T-helper 2 cell (primary cell): ENCODE measurements at regions not wholly inside any gene's neighbourhood (a gene's known extent, or its start where the extent isn't known, plus 50 kb on each side); places are given as distances from the start of the nearest gene placed in this dataset.
"Not testable (repeated sequence)": the region's sequence is repeated elsewhere in the genome, so short reads cannot be mapped to it uniquely, and the experiment has no call there.

Experiments
- DNase-seq, 5 experiments: peaks; one replicate each; pipeline versions ENCODE4 v3.0.0 to v3.0.0-alpha.2; 2012 to 2022

- DNase-seq: no peak
Measured at GRCh38 chr14:38973083-38973700, 129.8 kb downstream of the SEC23A start.

DNA sequence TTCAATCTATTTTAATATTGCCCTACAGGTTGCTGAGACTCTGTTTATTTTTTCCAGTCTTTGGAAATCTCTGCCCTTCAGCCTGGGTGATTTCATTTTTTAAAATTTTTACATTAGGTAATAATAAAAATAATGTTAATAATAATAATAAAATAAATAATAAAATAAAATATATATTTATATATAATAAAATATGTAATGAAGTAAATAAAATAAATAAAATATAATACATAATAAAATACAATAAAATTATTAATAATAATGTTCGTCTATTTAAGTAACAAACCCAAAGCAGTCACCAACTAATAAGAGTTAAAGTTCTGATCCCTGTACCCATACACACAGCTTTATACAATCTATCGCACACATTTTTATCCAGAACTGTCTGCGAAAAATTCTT is 130.5 kb downstream of the SEC23A start:
- DNase-seq: no peak

GRCh38 chr14:38971258-38971921 is 131.6 kb downstream of the SEC23A start:
- no peak for DNase-seq

GRCh38 chr14:38964630-38965029 is 138.4 kb downstream of the SEC23A start:
- DNase-seq: no peak

- no peak for DNase-seq
Measured at GRCh38 chr14:38960946-38961531, 142.0 kb downstream of the SEC23A start.

- no peak for DNase-seq
Measured at GRCh38 chr14:38959021-38959420, 144.0 kb downstream of the SEC23A start.

- no peak for DNase-seq
Measured at GRCh38 chr14:38958589-38958988, 144.4 kb downstream of the SEC23A start.

DNA sequence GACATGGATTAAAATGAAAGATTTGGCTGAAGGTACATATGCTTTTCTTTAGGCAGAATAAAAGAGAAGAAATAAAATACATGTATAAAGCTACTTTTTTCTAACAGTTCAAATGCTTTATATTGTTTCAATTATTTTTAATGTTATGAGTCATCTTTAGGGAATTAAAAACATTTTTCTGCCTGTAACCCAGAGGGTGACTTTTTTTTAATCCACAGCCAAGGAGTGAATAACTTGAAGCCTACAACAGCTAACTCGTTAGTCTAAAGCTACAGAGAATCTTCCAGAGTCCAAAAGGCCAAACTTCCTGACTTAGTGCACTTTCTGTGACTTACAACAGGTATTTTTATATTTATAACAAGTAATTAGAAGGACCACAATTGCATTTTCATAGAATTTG is 151.6 kb downstream of the SEC23A start:
- no peak for DNase-seq

DNA sequence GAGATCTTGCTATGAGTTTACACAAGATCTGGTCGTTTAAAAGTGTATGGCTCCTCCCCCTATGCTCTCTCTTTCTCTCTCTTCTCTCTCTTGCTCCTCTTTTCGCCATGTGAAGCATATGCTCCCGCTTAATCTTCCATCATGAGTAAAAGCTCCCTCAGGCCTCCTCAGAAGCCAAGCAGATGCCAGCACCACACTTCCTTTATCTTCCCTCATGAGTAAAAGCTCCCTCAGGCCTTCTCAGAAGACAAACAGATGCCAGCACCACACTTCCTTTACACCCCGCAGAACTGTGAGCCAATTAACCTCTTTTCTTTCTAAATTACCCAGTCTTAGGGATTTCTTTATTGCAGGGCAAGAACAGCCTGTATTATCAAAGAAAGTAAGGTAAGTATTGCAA is 152.4 kb downstream of the SEC23A start:
- DNase-seq: no peak

- no peak for DNase-seq
Measured at GRCh38 chr14:38948576-38948975, 154.5 kb downstream of the SEC23A start.

GRCh38 chr14:38948171-38948570 is 154.9 kb downstream of the SEC23A start:
- DNase-seq: no peak

DNA sequence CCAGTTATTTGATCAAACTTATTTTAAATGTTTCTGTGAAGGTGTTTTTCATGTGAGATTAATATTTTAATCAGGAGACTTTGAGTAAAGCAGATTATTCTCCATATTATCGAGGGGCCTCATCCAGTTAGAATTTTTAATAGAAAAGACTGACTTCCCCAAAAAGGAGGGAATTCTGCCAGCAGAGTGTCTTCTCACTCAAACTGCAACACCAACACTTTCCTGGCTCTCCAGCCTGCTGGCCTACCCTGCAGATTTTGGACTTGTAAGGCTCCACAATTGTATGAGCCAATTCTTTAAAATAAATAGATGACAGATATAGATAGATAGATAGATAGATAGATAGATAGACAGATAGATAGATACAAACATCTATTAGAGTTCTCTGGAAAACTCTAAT is 155.7 kb downstream of the SEC23A start:
- DNase-seq: no peak

DNA sequence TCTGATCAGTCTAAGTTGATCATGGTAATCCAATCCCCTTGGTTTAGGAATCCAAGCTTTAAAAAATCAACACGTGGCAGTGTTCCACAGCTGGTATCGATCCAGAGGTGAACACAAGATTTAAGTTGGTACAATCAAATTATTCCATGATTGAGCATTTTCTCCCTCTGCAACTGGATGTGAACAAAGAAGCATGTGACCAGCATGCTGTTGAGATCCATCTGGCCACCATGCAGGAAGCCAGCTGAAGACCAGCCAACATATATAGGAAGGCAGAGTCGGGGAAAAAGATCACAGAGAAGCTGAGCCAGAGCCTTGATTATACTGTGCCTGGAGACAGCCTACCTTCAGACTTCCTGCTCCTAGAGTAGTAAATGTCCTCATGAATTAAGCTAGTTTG is 158.3 kb downstream of the SEC23A start:
- no peak for DNase-seq

DNA sequence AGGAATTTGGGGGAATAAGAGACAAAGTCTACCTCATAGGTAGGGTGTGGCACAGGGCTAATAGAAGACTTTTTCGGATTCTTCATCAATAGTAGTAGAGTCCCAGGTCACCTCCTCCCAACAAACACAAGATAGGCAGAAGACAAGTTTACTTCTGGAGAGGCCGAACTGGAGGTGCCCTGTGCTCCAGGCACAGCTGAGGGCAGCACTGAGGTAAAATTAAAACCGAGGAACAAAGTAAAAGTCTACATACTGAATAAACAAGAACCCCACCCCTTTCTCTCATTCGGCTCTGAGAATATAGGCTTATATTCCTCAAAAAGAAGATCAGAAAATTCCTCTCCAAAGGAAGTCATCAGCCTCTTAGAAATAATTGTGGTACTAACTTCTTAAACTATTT is 161.5 kb downstream of the SEC23A start:
- DNase-seq: no peak

DNA sequence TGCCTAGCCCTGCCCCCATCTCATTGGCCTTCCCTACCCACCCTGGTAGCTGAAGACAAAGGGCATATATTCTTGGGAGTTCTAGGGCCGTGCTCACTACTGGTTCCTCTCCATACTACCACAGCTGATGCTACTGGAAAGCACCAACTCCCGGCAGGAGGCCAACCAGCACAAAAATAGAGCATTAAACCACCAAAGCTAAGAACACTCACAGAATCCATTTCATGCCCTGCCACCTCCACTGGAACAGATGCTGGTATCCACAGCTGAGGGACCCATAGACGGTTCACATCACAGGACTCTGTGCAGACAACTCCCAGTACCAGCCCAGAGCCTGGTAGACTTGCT is 170.4 kb downstream of the SEC23A start:
- not testable (repeated sequence) for DNase-seq

GRCh38 chr14:38931969-38932652 is 170.9 kb downstream of the SEC23A start:
- no peak for DNase-seq

DNA sequence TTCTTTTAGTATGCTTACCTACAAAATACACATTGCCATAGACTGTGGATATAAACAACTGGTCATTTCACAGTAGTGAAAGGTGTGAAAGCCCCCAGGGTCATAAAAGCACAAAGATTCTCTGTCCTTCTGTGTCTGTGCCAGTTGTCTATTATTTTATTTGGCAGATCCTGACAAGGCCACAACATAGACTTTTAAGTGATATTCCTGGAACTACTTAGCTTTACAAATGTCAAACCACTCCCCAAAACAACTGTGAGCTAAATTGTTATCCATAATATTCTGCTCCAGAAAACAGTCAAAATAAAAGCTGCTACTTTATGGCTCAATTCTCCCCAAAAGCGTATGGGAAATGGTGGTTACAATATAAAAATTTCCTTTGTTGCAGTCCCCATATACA is 172.1 kb downstream of the SEC23A start:
- DNase-seq: no peak

DNA sequence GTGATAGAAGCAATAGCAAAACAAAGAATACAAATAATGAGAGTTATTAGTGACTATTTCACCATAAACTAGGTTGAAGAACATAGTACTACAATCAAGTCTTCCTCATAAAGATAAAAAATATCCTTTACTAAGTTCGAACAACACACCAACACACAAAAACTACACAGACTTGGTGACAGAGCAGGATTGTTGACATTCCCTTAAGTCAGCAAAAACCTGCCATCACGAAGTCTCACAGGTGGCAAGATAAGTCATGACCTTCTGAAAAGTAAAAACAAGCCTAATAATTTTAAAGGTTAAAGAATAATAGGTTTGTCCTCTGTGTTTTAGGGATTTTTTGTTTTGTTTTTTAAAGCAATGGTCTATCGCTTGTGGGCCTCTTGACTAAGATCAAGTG is 173.0 kb downstream of the SEC23A start:
- DNase-seq: no peak

DNA sequence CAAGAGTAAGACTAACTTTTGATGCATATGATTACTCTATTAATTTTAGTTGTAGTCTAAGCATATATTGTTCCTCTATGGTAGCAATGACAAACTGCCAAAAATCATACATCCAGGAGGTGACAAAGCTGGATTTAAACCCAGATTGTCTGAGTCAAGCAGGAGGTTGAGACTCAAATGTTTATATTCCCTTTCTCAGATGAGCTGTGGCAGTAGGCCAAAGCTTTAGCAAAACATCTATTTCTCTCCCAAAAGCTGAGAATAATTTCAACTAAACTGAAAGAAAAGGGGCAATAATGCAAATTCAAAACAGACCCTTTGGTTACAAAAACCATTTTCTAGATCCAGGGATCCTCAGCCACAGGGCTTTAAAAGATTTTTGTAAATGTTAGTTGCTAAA is 173.6 kb downstream of the SEC23A start:
- DNase-seq: no peak

GRCh38 chr14:38921893-38922292 is 181.1 kb downstream of the SEC23A start:
- not testable (repeated sequence) for DNase-seq

DNA sequence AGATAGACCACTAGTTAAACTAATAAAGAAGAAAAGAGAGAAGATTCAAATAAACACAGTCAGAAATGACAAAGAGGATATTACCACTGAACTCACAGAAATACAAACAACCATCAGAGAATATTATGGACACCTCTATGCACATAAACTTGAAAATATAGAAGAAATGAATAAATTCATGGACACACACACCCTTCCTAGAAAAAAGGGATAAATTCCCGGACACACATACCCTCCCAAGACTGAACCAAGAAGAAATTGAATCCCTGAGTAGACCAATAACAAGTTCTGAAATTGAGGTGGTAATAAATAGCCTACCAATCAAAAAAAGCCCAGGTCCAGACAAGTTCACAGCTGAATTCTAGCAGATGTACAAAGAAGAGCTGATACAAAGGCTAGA is 187.9 kb downstream of the SEC23A start:
- DNase-seq: no peak

DNA sequence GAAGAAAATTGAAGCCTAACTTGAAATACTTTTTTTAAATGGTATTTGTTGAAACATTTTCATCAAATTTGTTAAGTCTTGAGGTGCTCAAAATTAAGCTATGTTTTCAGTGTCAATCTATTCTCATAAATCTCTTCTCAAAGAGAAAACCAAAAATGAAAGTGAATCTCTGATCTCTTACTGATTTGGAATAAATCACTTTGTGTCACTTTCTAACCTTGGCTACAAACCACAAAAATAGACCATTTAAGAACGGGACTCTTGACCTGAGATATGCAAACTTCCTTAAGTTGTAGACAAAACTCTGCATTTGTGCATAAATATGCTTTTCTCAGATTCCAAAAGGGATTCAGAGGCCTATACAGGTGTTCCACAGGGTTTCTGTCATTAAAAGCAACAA is 192.9 kb downstream of the SEC23A start:
- no peak for DNase-seq

DNA sequence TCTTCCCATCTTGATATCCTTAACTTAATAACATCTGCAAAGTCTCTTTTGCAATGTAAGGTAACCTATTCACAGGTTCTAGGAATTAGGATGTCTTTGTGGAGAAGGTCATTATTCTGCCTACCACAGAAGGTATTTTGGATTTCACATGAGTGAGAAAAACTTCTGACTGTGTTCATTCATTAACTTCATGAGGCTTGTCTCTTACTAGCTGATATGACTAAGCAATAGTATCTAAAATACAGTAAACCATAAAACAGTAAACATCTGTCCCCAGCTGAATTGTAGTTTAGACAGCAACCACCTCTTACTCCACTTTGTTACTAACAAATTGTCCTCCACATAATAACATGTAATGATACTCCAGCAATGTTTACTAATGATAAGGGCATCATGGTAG is 198.1 kb downstream of the SEC23A start:
- DNase-seq: no peak

DNA sequence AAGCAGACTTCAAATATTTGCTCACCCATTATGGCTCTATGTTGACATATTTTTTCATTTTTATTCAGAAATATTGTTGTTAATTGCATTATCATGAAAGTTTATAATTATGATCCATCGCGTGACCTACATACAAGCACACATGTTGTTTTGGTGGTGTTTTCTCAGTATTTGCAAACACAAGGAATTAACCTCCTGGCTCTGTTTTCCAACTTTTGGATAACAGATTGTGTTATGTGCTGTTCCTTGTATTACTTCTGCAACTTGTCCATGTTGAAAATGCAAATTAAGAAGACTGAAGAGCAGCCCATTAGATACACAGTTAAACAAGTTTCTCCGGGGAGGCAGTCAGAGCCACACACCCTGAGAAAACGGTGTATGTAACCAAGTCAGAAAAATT is 201.2 kb downstream of the SEC23A start:
- no peak for DNase-seq
